Sciatic nerve (tissue), 2 donors: ENCODE measurements at regions not wholly inside any gene's neighbourhood (a gene's known extent, or its start where the extent isn't known, plus 50 kb on each side); places are given as distances from the start of the nearest gene placed in this dataset.
"Not testable (repeated sequence)": the region's sequence is repeated elsewhere in the genome, so short reads cannot be mapped to it uniquely, and the experiment has no call there.

Experiments used
- ATAC-seq: fragments of 200-7000 bp; cut with Tn5 transposase; one replicate; pipeline ENCODE4 v1.9.1; 2020; ENCODE audit warnings: mild to moderate bottlenecking, moderate library complexity
- DNase-seq: peaks from one replicate; pipeline ENCODE4 v3.0.0-alpha.2; 2020; ENCODE audit warnings: low spot score
- intact Hi-C: fragments of 100-400 bp; cut with DNase I; formaldehyde crosslinking; loops from one replicate; pipeline ENCODE4 v1.14.2; 2022
- donor health status: DM: no; HTN: no; CAD: no.
- donor health status: DM: no; HTN: no; CAD: no.

DNA sequence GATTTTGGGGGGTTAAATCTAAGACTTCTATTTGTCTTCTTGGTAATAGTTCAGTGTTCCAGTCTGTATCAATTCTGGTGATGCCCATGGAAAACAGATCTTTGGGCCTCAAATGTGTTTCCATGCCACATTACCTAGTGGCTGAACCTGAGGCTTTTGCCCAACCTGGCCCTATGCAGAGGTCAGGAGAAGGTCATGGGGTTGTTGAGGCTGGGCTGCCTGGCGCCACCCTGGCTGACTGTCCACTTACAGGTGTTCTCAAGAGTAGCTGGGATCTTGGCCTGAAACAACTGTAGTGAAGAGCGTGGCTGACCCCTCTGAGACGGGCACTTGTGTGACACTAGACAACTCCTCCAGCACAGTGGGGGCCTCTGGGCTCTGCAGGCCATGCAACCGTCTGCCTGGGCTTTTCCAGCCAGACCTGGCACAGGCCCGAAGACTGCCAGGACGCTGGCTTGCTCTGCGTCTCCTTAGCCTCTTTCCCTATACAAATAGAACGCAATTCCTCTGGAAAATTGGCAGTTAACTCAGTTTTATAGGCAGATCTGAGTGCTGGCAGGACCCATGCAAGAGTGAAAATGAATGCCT lies 127.8 kb downstream of the TRIM43 start:
- ATAC-seq (no peak), DNase-seq (no peak)

GRCh38 chr2:95721726-95722125 lies 129.9 kb downstream of the TRIM43 start:
- intact Hi-C loops: no loop called here
- ATAC-seq (no peak), DNase-seq (no peak)

More for the DNA sequence above, 127.8 kb downstream of the TRIM43 start:
- intact Hi-C loops: no loop called here

- DNase-seq: no peak
- no peak for ATAC-seq
- intact Hi-C loops: no loop called here
Measured at GRCh38 chr2:95722131-95722697, 130.4 kb downstream of the TRIM43 start.

DNA sequence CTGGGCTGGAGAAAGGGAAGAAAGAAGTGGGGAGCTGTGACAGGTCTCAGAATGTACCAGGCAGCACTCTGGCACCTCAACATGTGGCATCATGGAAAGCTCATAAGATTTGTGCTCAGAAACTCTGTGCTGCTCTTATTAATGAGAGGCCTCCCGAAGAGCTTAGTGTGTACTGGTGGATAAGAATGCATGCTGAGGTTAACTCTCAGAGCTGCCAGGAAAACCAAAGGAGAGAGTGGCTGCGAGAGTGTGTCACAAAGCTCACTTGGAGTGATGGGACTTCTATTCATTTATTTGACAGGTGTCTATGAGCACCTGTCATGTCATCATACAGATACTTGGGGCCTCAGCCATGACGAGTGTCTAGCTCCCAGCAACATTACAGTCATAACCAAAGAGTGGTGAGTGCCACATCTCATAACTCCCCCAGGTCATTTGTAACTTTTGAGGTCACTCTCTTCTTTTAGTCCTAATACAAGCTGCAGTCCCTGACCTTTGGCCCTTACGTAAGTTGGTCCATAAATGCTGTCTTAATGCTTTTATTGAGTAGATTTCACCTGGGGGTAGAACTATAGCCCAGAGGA lies 131.9 kb downstream of the TRIM43 start:
- DNase-seq, intact Hi-C loops, ATAC-seq: not testable (repeated sequence)

DNA sequence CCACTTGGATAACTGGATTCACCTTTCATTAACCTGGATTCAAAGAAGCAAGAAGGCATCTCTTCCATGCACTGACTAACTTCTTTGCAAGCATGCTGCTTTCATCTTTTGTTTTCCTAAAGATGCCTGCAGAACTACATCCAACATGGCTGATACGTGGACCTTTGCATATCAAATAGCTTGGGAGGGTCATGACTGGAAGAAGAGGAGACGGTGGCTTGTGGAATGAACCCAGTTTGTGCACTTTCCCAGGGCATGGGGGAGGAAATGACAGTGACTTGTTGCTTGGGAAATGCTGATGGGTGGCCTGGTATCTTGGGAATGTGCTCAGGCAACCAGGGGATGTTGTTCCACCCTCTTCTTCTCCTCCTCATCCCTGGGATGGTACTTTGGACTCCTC lies 133.4 kb downstream of the TRIM43 start:
- ATAC-seq, DNase-seq, intact Hi-C loops: not testable (repeated sequence)

DNA sequence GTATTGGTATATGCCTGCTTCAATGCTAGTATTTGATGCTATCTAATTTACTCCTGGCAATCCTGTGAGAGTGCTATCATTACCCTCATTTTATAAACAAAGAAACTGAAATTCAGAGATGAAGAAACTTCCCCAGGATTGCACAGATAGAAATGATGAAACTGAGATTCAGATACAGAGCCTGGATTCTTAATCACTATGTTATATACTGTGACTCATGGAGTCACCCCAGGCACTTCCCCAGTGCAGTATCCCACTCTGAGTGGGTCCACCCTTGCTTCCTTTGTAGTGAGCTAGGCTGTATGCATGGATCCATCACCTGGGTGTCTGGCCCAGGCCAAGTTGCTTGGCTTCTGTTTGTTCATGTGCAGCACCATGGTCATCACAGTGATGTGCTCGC lies 133.9 kb downstream of the TRIM43 start:
- ATAC-seq, DNase-seq, intact Hi-C loops: not testable (repeated sequence)

GRCh38 chr2:95727420-95727819 lies 135.6 kb downstream of the TRIM43 start:
- ATAC-seq, intact Hi-C loops, DNase-seq: not testable (repeated sequence)

GRCh38 chr2:95728878-95729596 lies 137.2 kb downstream of the TRIM43 start:
- peak; percentile 73 for DNase-seq
- intact Hi-C loops: no loop called here
- peak; percentile 96 for ATAC-seq

DNA sequence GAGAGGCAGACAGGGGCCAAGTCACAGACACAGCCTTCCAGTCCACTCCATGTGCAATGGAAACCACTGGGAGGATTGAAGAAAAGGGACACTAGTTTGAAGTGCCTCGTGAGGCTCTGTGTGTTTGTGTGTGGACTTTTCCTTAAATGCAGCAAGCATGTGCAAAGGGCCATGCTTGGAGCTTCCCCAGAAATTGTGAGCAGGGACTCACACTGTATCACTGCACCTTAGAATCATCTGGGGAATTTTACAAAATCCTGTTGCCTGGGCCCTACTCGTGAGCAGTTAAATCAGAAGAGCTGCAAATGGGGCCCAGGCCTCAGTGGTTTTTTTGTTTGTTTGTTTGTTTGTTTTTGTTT lies 137.8 kb downstream of the TRIM43 start:
- no peak for ATAC-seq
- no peak for DNase-seq
- intact Hi-C loops: no loop called here

GRCh38 chr2:95730813-95731212 lies 139.0 kb downstream of the TRIM43 start:
- intact Hi-C loops: no loop called here
- DNase-seq (no peak), ATAC-seq (no peak)

- DNase-seq: no peak
- ATAC-seq: peak; percentile 66
- intact Hi-C loops: no loop called here
Measured at GRCh38 chr2:95734976-95735890, 143.4 kb downstream of the TRIM43 start.

DNA sequence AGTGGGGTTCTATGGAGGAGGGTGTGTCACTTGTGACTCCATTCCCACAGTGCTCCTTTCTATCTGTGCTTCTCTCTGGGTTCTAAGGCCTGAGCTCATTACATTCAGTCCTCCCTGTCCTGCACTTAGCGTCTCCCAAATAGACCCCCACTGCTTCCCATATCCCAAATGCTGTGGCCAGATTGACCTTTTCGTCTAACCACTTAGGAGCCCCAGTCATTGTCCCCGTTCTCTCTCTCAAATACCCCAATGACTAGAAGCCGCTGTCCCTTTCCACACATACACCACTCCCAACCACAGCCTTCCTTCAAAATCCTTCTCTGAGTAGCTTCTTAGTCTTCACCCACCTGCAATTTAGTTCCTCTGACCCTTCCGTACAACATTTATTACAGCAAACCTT lies 146.5 kb downstream of the TRIM43 start:
- ATAC-seq: no peak
- no peak for DNase-seq
- intact Hi-C loops: no loop called here

DNA sequence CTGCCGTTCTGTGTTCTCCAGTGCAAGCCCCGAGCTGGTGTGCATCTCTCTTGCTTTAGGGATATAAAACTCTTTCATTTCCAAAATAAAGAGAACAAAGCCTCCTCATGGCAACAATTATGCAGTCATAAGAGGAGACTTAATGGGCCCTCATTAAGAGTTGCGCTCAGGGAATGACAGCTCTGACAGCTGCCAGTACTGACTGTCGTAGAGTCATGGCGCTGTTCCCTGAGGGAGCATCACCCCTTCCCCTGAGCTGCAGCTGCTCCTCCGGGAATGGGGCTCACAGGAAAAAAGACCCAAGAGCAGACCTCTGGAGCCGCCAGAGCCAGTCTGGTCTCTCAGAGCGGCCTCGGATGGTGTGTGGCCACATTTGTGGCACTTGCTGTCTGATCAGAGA lies 160.3 kb downstream of the TRIM43 start:
- ATAC-seq, DNase-seq, intact Hi-C loops: not testable (repeated sequence)

GRCh38 chr2:95753812-95754211 lies 162.0 kb downstream of the TRIM43 start:
- DNase-seq, intact Hi-C loops, ATAC-seq: not testable (repeated sequence)

GRCh38 chr2:95754213-95754612 lies 162.4 kb downstream of the TRIM43 start:
- DNase-seq, intact Hi-C loops, ATAC-seq: not testable (repeated sequence)

GRCh38 chr2:95754819-95755563 lies 163.2 kb downstream of the TRIM43 start:
- intact Hi-C loops, DNase-seq, ATAC-seq: not testable (repeated sequence)

GRCh38 chr2:95755956-95756669 lies 164.3 kb downstream of the TRIM43 start:
- DNase-seq, intact Hi-C loops, ATAC-seq: not testable (repeated sequence)

GRCh38 chr2:95757988-95758387 lies 166.2 kb downstream of the TRIM43 start:
- DNase-seq (no peak), ATAC-seq (no peak)
- intact Hi-C loops: no loop called here
